HCT116 (cell line): ENCODE measurements at regions not wholly inside any gene's neighbourhood (a gene's known extent, or its start where the extent isn't known, plus 50 kb on each side); places are given as distances from the start of the nearest gene placed in this dataset.
A peak's percentile ranks its signal among the peaks of the same experiment; 100 is the strongest.

Source experiments
- ATAC-seq: fragments of 200-7000 bp; cut with Tn5 transposase; 2 replicates; pipeline ENCODE4 v1.9.1; 2020; ENCODE audit warnings: mild to moderate bottlenecking, moderate library complexity
- BruUV-seq: library from RNA; stranded (reverse); fragments of 400-500 nt; replicated peaks from 2 replicates; lab custom pipeline; 2021; lab: Mats Ljungman, UMichigan
- CTCF ChIA-PET: fragments of 300-600 bp; sonication (Branson Sonifier 250); formaldehyde crosslinking; loops from one replicate; lab custom pipeline; 2021; ENCODE audit warnings: antibody characterized with exemption; lab: Charles Lee
- POLR2A ChIA-PET: fragments of 300-600, 350-600 bp; sonication (Branson Sonifier 250); formaldehyde crosslinking; loops from one replicate; lab custom pipeline; 2021; ENCODE audit warnings: antibody characterized with exemption; lab: Charles Lee
- RAD21 ChIA-PET, 2 experiments: fragments of 300-600 bp; sonication (Branson Sonifier 250); formaldehyde crosslinking; loops; one replicate each; lab custom pipeline; 2023; ENCODE audit warnings: low total read pairs in 2 of 2; ENCODE audit not compliant: uncharacterized antibody in 2 of 2, unreplicated experiment in 2 of 2, low non-redundant PET in 1 of 2; lab: Charles Lee
- DNase-seq: peaks from one replicate; pipeline ENCODE4 v3.0.0-alpha.2; 2010; ENCODE audit warnings: low read depth, low spot score
- H2AFZ ChIP-seq: fragments of 200-600 bp; shearing (Covaris generic), sonication (generic); 2 replicates; pipeline ENCODE4 v1.6.1; 2017; ENCODE audit warnings: low read depth, mixed run types, mixed read lengths, antibody characterized with exemption, low read length; ENCODE audit not compliant: poor library complexity, severe bottlenecking
- H3K27ac ChIP-seq: 2 replicates; pipeline ENCODE4 v1.5.1; 2012; ENCODE audit warnings: low read depth, low read length
- H3K27me3 ChIP-seq: fragments of 200-600 bp; sonication (generic); 2 replicates; pipeline ENCODE4 v1.6.1; 2016; ENCODE audit warnings: mixed run types, low read length, mixed read lengths; ENCODE audit not compliant: insufficient read depth
- H3K36me3 ChIP-seq, 2 experiments: fragments of 200-500 bp in 1 of 2; fragments of 200-600 bp in 1 of 2; sonication (Bioruptor generic) in 1 of 2; sonication (generic) in 1 of 2; 2 replicates each; pipeline versions ENCODE4 v1.5.1 to v1.6.1; 2014 to 2016; ENCODE audit warnings: low read length in 2 of 2, inconsistent platforms in 1 of 2, mixed read lengths in 1 of 2, mixed run types in 1 of 2; ENCODE audit not compliant: insufficient read depth in 2 of 2, control insufficient read depth in 1 of 2
- H3K4me1 ChIP-seq, 2 experiments: fragments of 200-600 bp in 1 of 2; sonication (generic) in 1 of 2; 2 replicates each; pipeline versions ENCODE4 v1.5.1 to v1.6.1; 2012 to 2017; ENCODE audit warnings: low read length in 2 of 2, inconsistent platforms in 1 of 2, mild to moderate bottlenecking in 1 of 2, mixed read lengths in 1 of 2, mixed run types in 1 of 2, moderate library complexity in 1 of 2; ENCODE audit not compliant: insufficient read depth in 2 of 2, control insufficient read depth in 1 of 2
- H3K4me2 ChIP-seq: fragments of 200-600 bp; sonication (generic); 2 replicates; pipeline ENCODE4 v1.6.1; 2017; ENCODE audit warnings: mixed run types, low read length, mixed read lengths
- H3K4me3 ChIP-seq, 2 experiments: fragments of 200-600 bp in 1 of 2; sonication (generic) in 1 of 2; replicated peaks in 1 of 2; 2 replicates each; pipeline ENCODE4 v1.5.1; 2011 to 2016; ENCODE audit warnings: low read length in 2 of 2, control low read depth in 1 of 2, low read depth in 1 of 2, mild to moderate bottlenecking in 1 of 2, mixed read lengths in 1 of 2, mixed run types in 1 of 2
- H3K79me2 ChIP-seq: fragments of 200-600 bp; sonication (generic); 2 replicates; pipeline ENCODE4 v1.6.1; 2017; ENCODE audit warnings: mild to moderate bottlenecking, mixed run types, low read length, moderate library complexity, mixed read lengths; ENCODE audit not compliant: insufficient read depth
- H3K9ac ChIP-seq: fragments of 200-600 bp; sonication (generic); 2 replicates; pipeline ENCODE4 v1.6.1; 2016; ENCODE audit warnings: low read length, mixed read lengths
- H3K9me2 ChIP-seq: fragments of 200-600 bp; sonication (generic), shearing (Covaris generic); 2 replicates; pipeline ENCODE4 v1.6.1; 2017; ENCODE audit warnings: mixed run types, mild to moderate bottlenecking, moderate library complexity; ENCODE audit not compliant: insufficient read depth
- H3K9me3 ChIP-seq, 2 experiments: fragments of 200-500 bp in 1 of 2; fragments of 200-600 bp in 1 of 2; sonication (Bioruptor generic) in 1 of 2; sonication (generic) in 1 of 2; 2 replicates each; pipeline ENCODE4 v1.6.1; 2014 to 2017; ENCODE audit warnings: low read length in 2 of 2, mixed read lengths in 2 of 2, inconsistent platforms in 1 of 2, low read depth in 1 of 2, mild to moderate bottlenecking in 1 of 2, mixed run types in 1 of 2, moderate library complexity in 1 of 2; ENCODE audit not compliant: control insufficient read depth in 1 of 2, insufficient read depth in 1 of 2
- H4K20me1 ChIP-seq: fragments of 200-600 bp; sonication (generic), shearing (Covaris generic); 2 replicates; pipeline ENCODE4 v1.6.1; 2017; ENCODE audit warnings: mixed run types, mild to moderate bottlenecking, moderate library complexity; ENCODE audit not compliant: insufficient read depth
- FOSL1 ChIP-seq: IDR thresholded peaks from 2 replicates; pipeline ENCODE4 v1.6.1; 2012; ENCODE audit warnings: low read depth
- POLR2A ChIP-seq: IDR thresholded peaks from 2 replicates; pipeline ENCODE4 v1.7.0; 2011; ENCODE audit warnings: borderline replicate concordance; ENCODE audit not compliant: insufficient read depth, insufficient read length; ENCODE audit errors: extremely low read depth
- POLR2AphosphoS5 ChIP-seq: IDR thresholded peaks from 2 replicates; pipeline ENCODE4 v1.6.1; 2011; ENCODE audit warnings: mild to moderate bottlenecking, low read depth, low read length, moderate library complexity
- SIN3A ChIP-seq: IDR thresholded peaks from 2 replicates; pipeline ENCODE4 v1.6.1; 2012; ENCODE audit warnings: low read depth
- SP1 ChIP-seq: IDR thresholded peaks from 2 replicates; pipeline ENCODE4 v1.6.1; 2012; ENCODE audit warnings: low read depth
- YY1 ChIP-seq: IDR thresholded peaks from 2 replicates; pipeline ENCODE4 v1.6.1; 2011; ENCODE audit warnings: low read length, low read depth, moderate library complexity, mild to moderate bottlenecking; ENCODE audit not compliant: insufficient replicate concordance; ENCODE audit errors: extremely low read depth
- ZFX ChIP-seq: fragments of 450-650 bp; IDR thresholded peaks from 2 replicates; pipeline ENCODE4 v1.6.1; 2017
- intact Hi-C: fragments of 100-400 bp; cut with micrococcal nuclease; formaldehyde crosslinking; loops from 2 replicates; pipeline ENCODE4 v1.10.0; 2022
- TF ChIP-seq, protein P1 (sequence below): IDR thresholded peaks from 2 replicates; pipeline ENCODE4 v1.6.1; 2012

DNA sequence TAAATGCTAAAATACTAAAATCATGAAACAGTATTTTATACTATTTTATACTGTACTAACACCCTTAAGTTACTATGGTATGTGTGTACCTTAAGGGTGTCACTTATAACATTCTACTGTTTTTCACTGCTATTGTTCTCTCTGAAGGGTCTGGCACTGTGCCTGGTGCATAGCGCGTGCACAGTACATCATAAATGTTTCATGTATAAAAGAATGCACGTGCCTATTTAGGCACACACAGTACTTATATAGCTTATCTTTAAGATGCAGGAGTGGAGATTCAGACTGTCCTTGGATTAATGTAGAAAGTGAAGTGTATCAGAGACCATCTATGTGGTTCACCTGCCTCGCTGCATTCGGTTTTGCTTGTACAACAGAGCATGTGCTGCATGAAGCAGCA, 64.0 kb upstream of the SGK1 start:
- ATAC-seq, result no peak
- RAD21 ChIA-PET, result no interaction called here
- H2AFZ ChIP-seq, result no peak overlapping the region
- intact Hi-C loops, result no loop called here
- no peak for TF ChIP-seq SIN3A
- TF ChIP-seq YY1, result no peak
- no peaks in the 10 kb centered on the region for H3K9me3 ChIP-seq
- CTCF ChIA-PET, result no interaction called here
- H3K9ac ChIP-seq, result no peak overlapping the region
- H3K4me3 ChIP-seq, result no peak overlapping the region
- POLR2A ChIA-PET, result no interaction called here
- no peak for DNase-seq
- H3K27me3 ChIP-seq, result no peaks in the 10 kb centered on the region
- peaks cover 10 to 13% of the 10 kb centered on the region in 2 experiments; a peak in 3 of 4 replicates for H3K4me1 ChIP-seq
- no TSS peak for BruUV-seq
- no peaks in the 10 kb centered on the region for H3K36me3 ChIP-seq
- no peak overlapping the region for H3K27ac ChIP-seq
- no peaks in the 10 kb centered on the region for H4K20me1 ChIP-seq
- no peak overlapping the region for H3K4me2 ChIP-seq
- no peaks in the 10 kb centered on the region for H3K9me2 ChIP-seq
- H3K79me2 ChIP-seq, result no peaks in the 10 kb centered on the region

DNA sequence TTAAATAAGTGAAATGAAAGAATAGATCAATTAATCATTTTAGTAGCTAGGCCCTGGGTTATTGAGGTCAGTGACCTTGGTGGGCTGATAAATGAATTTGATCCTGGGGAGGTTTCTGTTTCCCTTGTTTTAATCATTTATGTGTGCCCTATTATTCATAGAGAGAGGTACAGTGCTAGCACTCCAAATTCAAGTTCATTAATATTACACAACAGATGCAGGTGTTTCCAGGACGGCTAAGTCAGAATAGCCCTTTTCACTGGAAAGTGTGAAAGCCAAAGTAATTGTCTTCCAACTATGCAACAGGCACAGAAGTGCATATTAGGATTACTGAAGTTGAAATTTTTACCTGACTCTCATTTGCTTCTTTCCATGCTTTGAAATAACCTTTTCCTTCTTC, 61.7 kb upstream of the SGK1 start:
- H2AFZ ChIP-seq, result peak overlapping the region; percentile 94
- ChIA-PET POLR2A (no interaction called here), RAD21 (no interaction called here), CTCF (no interaction called here)
- no peaks in the 10 kb centered on the region for H3K27me3 ChIP-seq
- no peak for ATAC-seq
- H3K4me1 ChIP-seq, result peaks cover 10 to 13% of the 10 kb centered on the region in 2 experiments; a peak in 3 of 4 replicates
- H3K27ac ChIP-seq, result no peak overlapping the region
- no peak for DNase-seq
- H3K9me2 ChIP-seq, result no peaks in the 10 kb centered on the region
- TF ChIP-seq SP1 (no peak), FOSL1 (no peak), POLR2AphosphoS5 (no peak), POLR2A (no peak), ZFX (no peak)
- TF ChIP-seq, protein P1, sequence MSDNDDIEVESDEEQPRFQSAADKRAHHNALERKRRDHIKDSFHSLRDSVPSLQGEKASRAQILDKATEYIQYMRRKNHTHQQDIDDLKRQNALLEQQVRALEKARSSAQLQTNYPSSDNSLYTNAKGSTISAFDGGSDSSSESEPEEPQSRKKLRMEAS, result no peak
- H3K9ac ChIP-seq, result no peak overlapping the region
- peak overlapping the region in 1 of 2 experiments; percentile 8; a peak in 1 of 4 replicates for H3K4me3 ChIP-seq
- BruUV-seq, result no TSS peak
- H4K20me1 ChIP-seq, result no peaks in the 10 kb centered on the region
- H3K9me3 ChIP-seq, result no peaks in the 10 kb centered on the region
- no peaks in the 10 kb centered on the region for H3K79me2 ChIP-seq
- intact Hi-C loops, result no loop called here
- H3K36me3 ChIP-seq, result no peaks in the 10 kb centered on the region
- H3K4me2 ChIP-seq, result peak overlapping the region; percentile 52
